GM12878 (cell line): ENCODE measurements at regions not wholly inside any gene's neighbourhood (a gene's known extent, or its start where the extent isn't known, plus 50 kb on each side); places are given as distances from the start of the nearest gene placed in this dataset.

Experiments
- ATAC-seq: fragments of 200-7000 bp; cut with Tn5 transposase; 3 replicates; pipeline ENCODE4 v1.9.1; 2020; ENCODE audit warnings: mild to moderate bottlenecking, moderate library complexity
- BruUV-seq: library from RNA; stranded (reverse); fragments of 400-500 nt; replicated peaks from 2 replicates; lab custom pipeline; 2021; lab: Mats Ljungman, UMichigan
- CTCF ChIA-PET: fragments of 300-600 bp; sonication (Branson Sonifier 250); formaldehyde crosslinking; extraction: SDS; loops from one replicate; lab custom pipeline; 2021; ENCODE audit warnings: inconsistent platforms; lab: Yijun Ruan, JAX
- POLR2A ChIA-PET: fragments of 350-600 bp; formaldehyde crosslinking; extraction: SDS; loops from one replicate; lab custom pipeline; 2021; ENCODE audit warnings: inconsistent platforms; lab: Charles Lee
- RAD21 ChIA-PET: fragments of 300-600 bp; sonication (Branson Sonifier 250); formaldehyde crosslinking; loops from one replicate; lab custom pipeline; 2023; ENCODE audit warnings: antibody characterized with exemption; ENCODE audit not compliant: unreplicated experiment; lab: Charles Lee
- SMC1A ChIA-PET: fragments of 300-600 bp; sonication (Branson Sonifier 250); formaldehyde crosslinking; loops from one replicate; lab custom pipeline; 2023; ENCODE audit not compliant: unreplicated experiment, uncharacterized antibody; lab: Charles Lee
- DNase-seq: peaks from one replicate; pipeline ENCODE4 v3.0.0-alpha.2; 2011; ENCODE audit warnings: low read depth, low spot score
- FAIRE-seq: peaks from 3 replicates; lab custom pipeline; 2011; peaks lifted over from hg19 to GRCh38; lab: Jason Lieb, UNC
- H2AFZ ChIP-seq: 2 replicates; pipeline ENCODE4 v1.6.0; 2011; ENCODE audit warnings: low read depth, low read length, control low read depth; ENCODE audit not compliant: control insufficient read depth
- H3K27ac ChIP-seq: 2 replicates; pipeline ENCODE4 v1.5.1; 2011; ENCODE audit warnings: control low read depth; ENCODE audit not compliant: control insufficient read depth, insufficient read depth
- H3K27me3 ChIP-seq, 2 experiments: replicated peaks in 1 of 2; 2 replicates each; pipeline versions ENCODE4 v1.6.0 to v1.6.1; 2011; ENCODE audit warnings: low read length in 1 of 2; ENCODE audit not compliant: control insufficient read depth in 2 of 2, insufficient read depth in 2 of 2
- H3K36me3 ChIP-seq, 2 experiments: 2 replicates each; pipeline ENCODE4 v1.5.1; 2011; ENCODE audit warnings: low read length in 1 of 2; ENCODE audit not compliant: control insufficient read depth in 2 of 2, insufficient read depth in 2 of 2
- H3K4me1 ChIP-seq: 2 replicates; pipeline ENCODE4 v1.6.1; 2011; ENCODE audit warnings: mild to moderate bottlenecking, low read length, moderate library complexity, mixed read lengths; ENCODE audit not compliant: control insufficient read depth, insufficient read depth
- H3K4me2 ChIP-seq: 2 replicates; pipeline ENCODE4 v1.6.0; 2011; ENCODE audit warnings: control low read depth; ENCODE audit not compliant: control insufficient read depth, insufficient read depth
- H3K4me3 ChIP-seq: fragments of 200-600 bp; sonication (generic); 2 replicates; pipeline ENCODE4 v1.5.1; 2016
- H3K79me2 ChIP-seq: 2 replicates; pipeline ENCODE4 v1.6.0; 2011; ENCODE audit warnings: low read length; ENCODE audit not compliant: control insufficient read depth, insufficient read depth
- H3K9ac ChIP-seq: 2 replicates; pipeline ENCODE4 v1.8.0; 2011; ENCODE audit warnings: low read length, control low read depth, mixed read lengths; ENCODE audit not compliant: control insufficient read depth, insufficient read depth
- H3K9me3 ChIP-seq: replicated peaks from 3 replicates; pipeline ENCODE4 v1.5.1; 2011; ENCODE audit warnings: mild to moderate bottlenecking, low read length; ENCODE audit not compliant: control insufficient read depth, insufficient read depth
- H4K20me1 ChIP-seq: 2 replicates; pipeline ENCODE4 v1.6.0; 2011; ENCODE audit not compliant: control insufficient read depth, insufficient read depth
- BHLHE40 ChIP-seq, 2 experiments: fragments of 450-650 bp in 1 of 2; IDR thresholded peaks; 2 replicates each; pipeline ENCODE4 v1.6.1; 2011 to 2017; ENCODE audit warnings: low read depth in 2 of 2, borderline replicate concordance in 1 of 2, improper control_type of control experiment in 1 of 2, low read length in 1 of 2, mild to moderate bottlenecking in 1 of 2
- CBX5 ChIP-seq: sonication (generic); IDR thresholded peaks from 2 replicates; pipeline ENCODE4 v1.6.1; 2016; ENCODE audit warnings: low read depth, moderate library complexity, mild to moderate bottlenecking, inconsistent platforms
- FOS ChIP-seq: IDR thresholded peaks from 3 replicates; pipeline ENCODE4 v1.6.1; 2011; ENCODE audit warnings: borderline replicate concordance; ENCODE audit not compliant: insufficient read length; ENCODE audit errors: extremely low read depth
- GATAD2B ChIP-seq: fragments of 450-650 bp; conservative IDR thresholded peaks from 2 replicates; pipeline ENCODE4 v1.6.1; 2017; ENCODE audit warnings: low read depth, mild to moderate bottlenecking, moderate library complexity
- MEF2A ChIP-seq: IDR thresholded peaks from 2 replicates; pipeline ENCODE4 v1.6.1; 2011; ENCODE audit warnings: low read depth, mild to moderate bottlenecking, low read length, moderate library complexity; ENCODE audit not compliant: insufficient read depth
- NR2C1 ChIP-seq: fragments of 450-650 bp; IDR thresholded peaks from 2 replicates; pipeline ENCODE4 v1.6.1; 2017; ENCODE audit warnings: antibody characterized with exemption, mild to moderate bottlenecking, moderate library complexity
- SIX5 ChIP-seq: IDR thresholded peaks from 2 replicates; pipeline ENCODE4 v1.6.1; 2011; ENCODE audit warnings: mild to moderate bottlenecking, low read depth, low read length, moderate library complexity; ENCODE audit not compliant: severe bottlenecking
- SMAD5 ChIP-seq: IDR thresholded peaks from 2 replicates; pipeline ENCODE4 v1.6.1; 2016; ENCODE audit warnings: antibody characterized with exemption, low read depth
- TAF1 ChIP-seq: IDR thresholded peaks from 2 replicates; pipeline ENCODE4 v1.6.1; 2011; ENCODE audit warnings: mild to moderate bottlenecking, low read depth, low read length, borderline replicate concordance
- WRNIP1 ChIP-seq: IDR thresholded peaks from 2 replicates; pipeline ENCODE4 v1.6.1; 2011; ENCODE audit warnings: low read depth, low read length, improper control_type of control experiment, borderline replicate concordance
- WGBS: methylation state at CpG from one replicate; pipeline ENCODE4 v1.1.6; 2016; ENCODE audit warnings: low lambda C conversion rate; ENCODE audit not compliant: insufficient replicate concordance, insufficient coverage; ENCODE audit errors: missing lambda C conversion rate; 5-methylcytosine and 5-hydroxymethylcytosine counted together
- in situ Hi-C: fragments of 300-500 bp; cut with MboI; formaldehyde crosslinking; loops from 9 replicates; pipeline ENCODE4 v1.14.3; 2018; ENCODE audit warnings: mixed read lengths
- intact Hi-C: fragments of 100-400 bp; cut with micrococcal nuclease; formaldehyde crosslinking; loops from one replicate; pipeline ENCODE4 v1.14.2; 2022; ENCODE audit not compliant: unreplicated experiment
- TF ChIP-seq, protein P1 (sequence below): fragments of 450-650 bp; conservative IDR thresholded peaks from 2 replicates; pipeline ENCODE4 v1.6.1; 2017; ENCODE audit warnings: mild to moderate bottlenecking, moderate library complexity
- TF ChIP-seq, protein P2 (sequence below): fragments of 450-650 bp; IDR thresholded peaks from 2 replicates; pipeline ENCODE4 v1.6.1; 2018; ENCODE audit warnings: borderline replicate concordance, mild to moderate bottlenecking; ENCODE audit not compliant: partially characterized antibody
- TF ChIP-seq, protein P3 (sequence below): IDR thresholded peaks from 2 replicates; pipeline ENCODE4 v1.6.1; 2011; ENCODE audit warnings: low read depth, low read length, improper control_type of control experiment, borderline replicate concordance

DNA sequence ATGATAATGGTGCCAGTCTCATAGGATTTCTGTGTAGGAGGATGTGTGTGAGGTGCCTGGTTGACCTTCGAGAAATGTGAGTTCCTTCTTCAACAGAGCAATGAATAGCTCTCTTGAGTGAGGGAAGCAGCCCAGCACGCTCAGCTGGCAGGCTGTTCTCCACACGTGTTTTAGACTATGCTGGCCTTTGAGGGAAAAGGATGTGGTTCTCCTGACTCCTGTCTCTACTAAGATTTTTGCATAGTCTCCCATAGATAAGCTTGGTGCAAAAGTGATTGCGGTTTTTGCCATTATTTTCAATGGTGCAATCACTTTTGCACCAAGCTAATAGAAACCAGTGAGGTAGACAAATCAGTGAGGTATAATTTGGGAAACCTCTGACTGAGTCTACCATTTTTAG is 284.1 kb downstream of the SLC4A3 start:
- Histone ChIP-seq H3K36me3 (no peaks in the 10 kb centered on the region), H4K20me1 (no peaks in the 10 kb centered on the region), H3K9me3 (no peaks in the 10 kb centered on the region), H3K9ac (no peak overlapping the region), H3K27me3 (no peaks in the 10 kb centered on the region), H3K79me2 (no peaks in the 10 kb centered on the region), H3K4me3 (no peak overlapping the region), H3K27ac (no peak overlapping the region), H2AFZ (no peak overlapping the region), H3K4me1 (no peaks in the 10 kb centered on the region), H3K4me2 (no peak overlapping the region)
- ChIA-PET SMC1A (no interaction called here), CTCF (no interaction called here), RAD21 (no interaction called here), POLR2A (no interaction called here)
- WGBS = 11% methylated on average over 4 of the region's 4 CpGs
- intact Hi-C loops (no loop called here), in situ Hi-C loops (no loop called here)
- DNase-seq (no peak), ATAC-seq (no peak), FAIRE-seq (no peak)
- TF ChIP-seq GATAD2B (no peak), BHLHE40 (IDR thresholded peaks at IDR 0.05; ENCODE audit: borderline replicate concordance in 1 of 2, low read depth in 2 of 2, low read length in 1 of 2) (no peak), CBX5 (no peak), WRNIP1 (no peak), MEF2A (no peak), FOS (no peak), NR2C1 (no peak), SMAD5 (no peak), SIX5 (no peak), TAF1 (no peak)
- TF ChIP-seq, protein P1, sequence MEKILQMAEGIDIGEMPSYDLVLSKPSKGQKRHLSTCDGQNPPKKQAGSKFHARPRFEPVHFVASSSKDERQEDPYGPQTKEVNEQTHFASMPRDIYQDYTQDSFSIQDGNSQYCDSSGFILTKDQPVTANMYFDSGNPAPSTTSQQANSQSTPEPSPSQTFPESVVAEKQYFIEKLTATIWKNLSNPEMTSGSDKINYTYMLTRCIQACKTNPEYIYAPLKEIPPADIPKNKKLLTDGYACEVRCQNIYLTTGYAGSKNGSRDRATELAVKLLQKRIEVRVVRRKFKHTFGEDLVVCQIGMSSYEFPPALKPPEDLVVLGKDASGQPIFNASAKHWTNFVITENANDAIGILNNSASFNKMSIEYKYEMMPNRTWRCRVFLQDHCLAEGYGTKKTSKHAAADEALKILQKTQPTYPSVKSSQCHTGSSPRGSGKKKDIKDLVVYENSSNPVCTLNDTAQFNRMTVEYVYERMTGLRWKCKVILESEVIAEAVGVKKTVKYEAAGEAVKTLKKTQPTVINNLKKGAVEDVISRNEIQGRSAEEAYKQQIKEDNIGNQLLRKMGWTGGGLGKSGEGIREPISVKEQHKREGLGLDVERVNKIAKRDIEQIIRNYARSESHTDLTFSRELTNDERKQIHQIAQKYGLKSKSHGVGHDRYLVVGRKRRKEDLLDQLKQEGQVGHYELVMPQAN = no peak
- TF ChIP-seq, protein P2, sequence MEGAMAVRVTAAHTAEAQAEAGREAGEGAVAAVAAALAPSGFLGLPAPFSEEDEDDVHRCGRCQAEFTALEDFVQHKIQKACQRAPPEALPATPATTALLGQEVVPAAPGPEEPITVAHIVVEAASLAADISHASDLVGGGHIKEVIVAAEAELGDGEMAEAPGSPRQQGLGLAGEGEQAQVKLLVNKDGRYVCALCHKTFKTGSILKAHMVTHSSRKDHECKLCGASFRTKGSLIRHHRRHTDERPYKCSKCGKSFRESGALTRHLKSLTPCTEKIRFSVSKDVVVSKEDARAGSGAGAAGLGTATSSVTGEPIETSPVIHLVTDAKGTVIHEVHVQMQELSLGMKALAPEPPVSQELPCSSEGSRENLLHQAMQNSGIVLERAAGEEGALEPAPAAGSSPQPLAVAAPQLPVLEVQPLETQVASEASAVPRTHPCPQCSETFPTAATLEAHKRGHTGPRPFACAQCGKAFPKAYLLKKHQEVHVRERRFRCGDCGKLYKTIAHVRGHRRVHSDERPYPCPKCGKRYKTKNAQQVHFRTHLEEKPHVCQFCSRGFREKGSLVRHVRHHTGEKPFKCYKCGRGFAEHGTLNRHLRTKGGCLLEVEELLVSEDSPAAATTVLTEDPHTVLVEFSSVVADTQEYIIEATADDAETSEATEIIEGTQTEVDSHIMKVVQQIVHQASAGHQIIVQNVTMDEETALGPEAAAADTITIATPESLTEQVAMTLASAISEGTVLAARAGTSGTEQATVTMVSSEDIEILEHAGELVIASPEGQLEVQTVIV = no peak
- TF ChIP-seq, protein P3, sequence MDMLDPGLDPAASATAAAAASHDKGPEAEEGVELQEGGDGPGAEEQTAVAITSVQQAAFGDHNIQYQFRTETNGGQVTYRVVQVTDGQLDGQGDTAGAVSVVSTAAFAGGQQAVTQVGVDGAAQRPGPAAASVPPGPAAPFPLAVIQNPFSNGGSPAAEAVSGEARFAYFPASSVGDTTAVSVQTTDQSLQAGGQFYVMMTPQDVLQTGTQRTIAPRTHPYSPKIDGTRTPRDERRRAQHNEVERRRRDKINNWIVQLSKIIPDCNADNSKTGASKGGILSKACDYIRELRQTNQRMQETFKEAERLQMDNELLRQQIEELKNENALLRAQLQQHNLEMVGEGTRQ = no peak
- BruUV-seq = no TSS peak
